ENCODE measurements at regions not wholly inside any gene's neighbourhood (a gene's known extent, or its start where the extent isn't known, plus 50 kb on each side); places are given as distances from the start of the nearest gene placed in this dataset.

DNA sequence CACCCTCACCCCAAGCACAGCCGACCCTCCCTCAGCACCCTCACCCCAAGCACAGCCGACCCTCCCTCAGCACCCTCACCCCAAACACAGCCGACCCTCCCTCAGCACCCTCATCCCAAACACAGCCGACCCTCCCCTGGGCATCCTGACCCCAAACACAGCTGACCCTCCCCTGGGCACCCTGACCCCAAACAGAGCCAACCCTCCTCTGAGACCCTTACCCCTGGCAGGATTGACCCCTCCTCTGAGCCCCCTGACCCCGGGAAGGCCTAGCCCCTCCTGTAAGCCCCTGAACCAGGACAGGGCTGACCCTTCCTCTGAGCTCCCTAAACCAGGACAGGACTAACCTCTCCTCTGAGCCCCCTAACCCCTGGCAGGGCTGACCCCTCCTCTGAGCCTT is 84.4 kb upstream of the RAB6C start:
- TF ChIP-seq EP300 (IDR thresholded peaks at IDR 0.05): no peak
- TF ChIP-seq, protein P1, sequence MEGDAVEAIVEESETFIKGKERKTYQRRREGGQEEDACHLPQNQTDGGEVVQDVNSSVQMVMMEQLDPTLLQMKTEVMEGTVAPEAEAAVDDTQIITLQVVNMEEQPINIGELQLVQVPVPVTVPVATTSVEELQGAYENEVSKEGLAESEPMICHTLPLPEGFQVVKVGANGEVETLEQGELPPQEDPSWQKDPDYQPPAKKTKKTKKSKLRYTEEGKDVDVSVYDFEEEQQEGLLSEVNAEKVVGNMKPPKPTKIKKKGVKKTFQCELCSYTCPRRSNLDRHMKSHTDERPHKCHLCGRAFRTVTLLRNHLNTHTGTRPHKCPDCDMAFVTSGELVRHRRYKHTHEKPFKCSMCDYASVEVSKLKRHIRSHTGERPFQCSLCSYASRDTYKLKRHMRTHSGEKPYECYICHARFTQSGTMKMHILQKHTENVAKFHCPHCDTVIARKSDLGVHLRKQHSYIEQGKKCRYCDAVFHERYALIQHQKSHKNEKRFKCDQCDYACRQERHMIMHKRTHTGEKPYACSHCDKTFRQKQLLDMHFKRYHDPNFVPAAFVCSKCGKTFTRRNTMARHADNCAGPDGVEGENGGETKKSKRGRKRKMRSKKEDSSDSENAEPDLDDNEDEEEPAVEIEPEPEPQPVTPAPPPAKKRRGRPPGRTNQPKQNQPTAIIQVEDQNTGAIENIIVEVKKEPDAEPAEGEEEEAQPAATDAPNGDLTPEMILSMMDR (IDR thresholded peaks at IDR 0.05): no peak
